MM.1S (cell line): ENCODE measurements at regions not wholly inside any gene's neighbourhood (a gene's known extent, or its start where the extent isn't known, plus 50 kb on each side); places are given as distances from the start of the nearest gene placed in this dataset.

Experiments
- CTCF ChIP-seq: fragments of 300-600 bp; sonication (generic); IDR thresholded peaks from 2 replicates; pipeline ENCODE4 v1.5.1; 2016; ENCODE audit warnings: antibody characterized with exemption, low read length, mixed read lengths
- EZH2 ChIP-seq: fragments of 300-600 bp; sonication (generic); optimal IDR thresholded peaks from 2 replicates; pipeline ENCODE3; 2017; ENCODE audit warnings: low read depth, mild to moderate bottlenecking, antibody characterized with exemption, low read length, mixed read lengths
- EZH2phosphoT487 ChIP-seq: fragments of 300-600 bp; sonication (generic); IDR thresholded peaks from 2 replicates; pipeline ENCODE4 v1.6.1; 2018; ENCODE audit warnings: antibody characterized with exemption, low read length

DNA sequence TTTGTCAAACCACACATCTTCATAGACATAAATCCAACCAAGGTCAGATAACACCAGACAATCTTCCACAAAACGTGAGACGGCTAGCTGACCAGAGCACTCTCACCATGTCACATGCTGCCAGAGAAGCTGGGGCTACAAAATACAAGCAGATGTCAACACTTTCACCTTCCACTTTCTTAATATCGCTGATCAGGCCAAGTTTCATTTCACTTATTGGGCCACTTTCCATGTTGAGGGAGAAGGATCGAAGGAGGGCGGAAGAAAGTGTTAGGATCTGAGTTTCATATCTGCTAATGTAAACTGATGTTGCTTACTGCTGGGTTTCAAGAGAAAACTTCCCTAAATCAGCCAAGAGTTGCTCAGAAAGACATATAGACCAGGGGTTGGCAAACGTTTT is 177.0 kb upstream of the PRDM1 start:
- TF ChIP-seq CTCF, result no peak
- TF ChIP-seq EZH2, result no peak
- no peak for TF ChIP-seq EZH2phosphoT487
